ENCODE measurements at regions not wholly inside any gene's neighbourhood (a gene's known extent, or its start where the extent isn't known, plus 50 kb on each side); places are given as distances from the start of the nearest gene placed in this dataset.

DNA sequence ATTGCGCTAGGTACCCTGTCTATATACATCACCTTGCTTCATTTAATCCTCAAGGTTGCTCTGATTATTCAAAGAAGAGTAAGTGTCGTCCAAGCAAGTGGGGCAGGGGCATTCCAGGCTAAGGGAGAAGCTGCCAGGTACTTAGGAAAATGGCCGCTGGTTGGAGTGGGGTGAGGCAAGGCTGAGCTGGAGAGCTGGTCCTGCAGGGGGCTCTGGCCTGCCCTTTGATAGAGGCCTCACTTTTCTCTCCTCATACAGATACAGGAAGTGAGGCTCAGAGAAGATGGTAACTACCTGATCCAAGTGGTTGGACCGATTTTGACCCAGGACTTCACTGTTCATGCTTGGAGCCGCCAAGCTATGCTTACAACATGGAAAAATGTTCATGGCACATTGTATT, 86.9 kb upstream of the ZBTB40 start:
- Histone ChIP-seq H3K4me3 (ENCODE audit: low read depth, low read length) (no peak overlapping the region), H3K27me3 (replicated peaks) (peaks cover 11% of the 10 kb centered on the region), H3K27ac (no peak overlapping the region), H3K36me3 (replicated peaks) (no peaks in the 10 kb centered on the region)
- TF ChIP-seq, protein P1, sequence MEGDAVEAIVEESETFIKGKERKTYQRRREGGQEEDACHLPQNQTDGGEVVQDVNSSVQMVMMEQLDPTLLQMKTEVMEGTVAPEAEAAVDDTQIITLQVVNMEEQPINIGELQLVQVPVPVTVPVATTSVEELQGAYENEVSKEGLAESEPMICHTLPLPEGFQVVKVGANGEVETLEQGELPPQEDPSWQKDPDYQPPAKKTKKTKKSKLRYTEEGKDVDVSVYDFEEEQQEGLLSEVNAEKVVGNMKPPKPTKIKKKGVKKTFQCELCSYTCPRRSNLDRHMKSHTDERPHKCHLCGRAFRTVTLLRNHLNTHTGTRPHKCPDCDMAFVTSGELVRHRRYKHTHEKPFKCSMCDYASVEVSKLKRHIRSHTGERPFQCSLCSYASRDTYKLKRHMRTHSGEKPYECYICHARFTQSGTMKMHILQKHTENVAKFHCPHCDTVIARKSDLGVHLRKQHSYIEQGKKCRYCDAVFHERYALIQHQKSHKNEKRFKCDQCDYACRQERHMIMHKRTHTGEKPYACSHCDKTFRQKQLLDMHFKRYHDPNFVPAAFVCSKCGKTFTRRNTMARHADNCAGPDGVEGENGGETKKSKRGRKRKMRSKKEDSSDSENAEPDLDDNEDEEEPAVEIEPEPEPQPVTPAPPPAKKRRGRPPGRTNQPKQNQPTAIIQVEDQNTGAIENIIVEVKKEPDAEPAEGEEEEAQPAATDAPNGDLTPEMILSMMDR (IDR thresholded peaks at IDR 0.05; ENCODE audit: low read depth, low read length, missing control alignments): no peak
- in situ Hi-C loops (cut with HindIII; ENCODE audit: low pct_ligation_motif_present, low sequenced_read_pairs): no loop called here
- DNase-seq: no peak

DNA sequence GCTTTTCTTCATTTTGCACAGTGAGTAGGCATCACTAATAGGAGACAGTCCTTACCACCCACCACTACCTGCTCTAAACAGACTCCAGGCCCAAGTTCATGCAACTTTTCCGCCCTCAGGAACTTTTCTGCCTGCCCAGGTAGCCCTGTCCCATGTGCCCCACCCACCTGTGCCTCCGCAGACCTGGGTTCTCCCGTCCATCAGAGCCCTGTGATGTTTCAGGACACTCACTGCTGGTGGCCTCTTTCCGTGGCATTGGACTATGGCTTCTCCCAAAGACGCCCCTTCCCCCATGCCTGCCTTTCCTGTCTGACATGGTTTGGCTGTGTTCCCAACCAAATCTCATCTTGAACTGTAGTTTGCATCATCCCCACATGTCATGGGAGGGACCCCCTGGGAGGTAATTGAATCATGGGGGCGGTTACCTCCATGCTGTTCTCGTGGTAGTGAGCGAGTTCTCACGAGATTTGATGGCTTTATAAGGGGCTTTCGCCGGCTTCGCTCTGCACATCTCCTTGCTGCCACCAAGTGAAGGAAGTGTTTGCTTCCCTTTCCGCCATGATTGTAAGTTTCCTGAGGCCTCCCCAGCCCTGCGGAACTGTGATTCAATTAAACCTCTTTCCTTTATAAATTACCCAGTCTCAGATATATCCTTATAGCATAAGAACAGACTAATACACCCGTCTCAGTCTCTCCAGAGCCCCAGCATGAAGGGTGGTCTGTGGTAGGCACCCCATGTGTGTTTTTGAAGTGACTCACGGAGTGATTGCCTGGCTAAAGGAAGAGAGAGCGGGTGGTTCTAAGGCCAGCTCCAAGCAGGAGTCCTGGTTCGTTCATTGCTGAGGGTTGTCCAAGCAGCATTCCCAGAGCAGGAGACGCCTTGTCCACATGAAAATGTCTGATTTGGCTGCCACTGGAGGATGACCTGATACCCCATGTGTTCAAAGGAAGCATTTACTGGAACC, 86.0 kb upstream of the ZBTB40 start:
- H3K36me3 ChIP-seq (replicated peaks): no peaks in the 10 kb centered on the region
- H3K4me3 ChIP-seq (ENCODE audit: low read depth, low read length): no peak overlapping the region
- peaks cover 11% of the 10 kb centered on the region for H3K27me3 ChIP-seq (replicated peaks)
- H3K27ac ChIP-seq: no peak overlapping the region
- in situ Hi-C loops (cut with HindIII; ENCODE audit: low pct_ligation_motif_present, low sequenced_read_pairs): no loop called here
- TF ChIP-seq, protein P1 (IDR thresholded peaks at IDR 0.05; ENCODE audit: low read depth, low read length, missing control alignments): no peak
- peak; percentile 34 for DNase-seq

- H3K27me3 ChIP-seq (replicated peaks): peaks cover 8% of the 10 kb centered on the region
- DNase-seq: no peak
Measured at GRCh38 chr1:22366346-22366745, 85.3 kb upstream of the ZBTB40 start.

DNA sequence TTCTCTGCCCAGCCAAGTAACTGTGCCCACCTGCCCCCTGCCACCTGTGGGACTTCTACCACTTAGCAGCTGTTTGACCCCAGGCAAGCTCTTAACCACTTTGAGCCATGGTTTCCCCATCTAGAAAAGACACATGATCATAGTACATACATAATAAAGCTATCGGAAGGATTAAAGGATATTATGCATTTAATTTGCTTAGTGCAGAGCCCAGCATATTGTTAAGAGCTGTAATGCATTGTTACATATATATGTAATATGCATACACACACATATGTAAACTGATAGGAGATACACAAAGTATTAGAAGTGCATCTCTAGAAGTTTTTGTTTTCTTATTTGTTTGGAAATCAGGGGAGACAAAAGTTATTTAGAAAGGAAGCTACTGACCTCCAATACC, 83.5 kb upstream of the ZBTB40 start:
- Histone ChIP-seq H3K27ac (no peak overlapping the region), H3K27me3 (replicated peaks) (peaks cover 8% of the 10 kb centered on the region), H3K36me3 (replicated peaks) (no peaks in the 10 kb centered on the region), H3K4me3 (ENCODE audit: low read depth, low read length) (no peak overlapping the region)
- in situ Hi-C loops (cut with HindIII; ENCODE audit: low pct_ligation_motif_present, low sequenced_read_pairs): no loop called here
- no peak for DNase-seq
- TF ChIP-seq, protein P1 (IDR thresholded peaks at IDR 0.05; ENCODE audit: low read depth, low read length, missing control alignments): no peak

More at GRCh38 chr1:22366346-22366745, 85.3 kb upstream of the ZBTB40 start:
- Histone ChIP-seq H3K4me3 (ENCODE audit: low read depth, low read length) (no peak overlapping the region), H3K27ac (no peak overlapping the region), H3K36me3 (replicated peaks) (no peaks in the 10 kb centered on the region)
- in situ Hi-C loops (cut with HindIII; ENCODE audit: low pct_ligation_motif_present, low sequenced_read_pairs): no loop called here
- TF ChIP-seq, protein P1 (IDR thresholded peaks at IDR 0.05; ENCODE audit: low read depth, low read length, missing control alignments): no peak

DNA sequence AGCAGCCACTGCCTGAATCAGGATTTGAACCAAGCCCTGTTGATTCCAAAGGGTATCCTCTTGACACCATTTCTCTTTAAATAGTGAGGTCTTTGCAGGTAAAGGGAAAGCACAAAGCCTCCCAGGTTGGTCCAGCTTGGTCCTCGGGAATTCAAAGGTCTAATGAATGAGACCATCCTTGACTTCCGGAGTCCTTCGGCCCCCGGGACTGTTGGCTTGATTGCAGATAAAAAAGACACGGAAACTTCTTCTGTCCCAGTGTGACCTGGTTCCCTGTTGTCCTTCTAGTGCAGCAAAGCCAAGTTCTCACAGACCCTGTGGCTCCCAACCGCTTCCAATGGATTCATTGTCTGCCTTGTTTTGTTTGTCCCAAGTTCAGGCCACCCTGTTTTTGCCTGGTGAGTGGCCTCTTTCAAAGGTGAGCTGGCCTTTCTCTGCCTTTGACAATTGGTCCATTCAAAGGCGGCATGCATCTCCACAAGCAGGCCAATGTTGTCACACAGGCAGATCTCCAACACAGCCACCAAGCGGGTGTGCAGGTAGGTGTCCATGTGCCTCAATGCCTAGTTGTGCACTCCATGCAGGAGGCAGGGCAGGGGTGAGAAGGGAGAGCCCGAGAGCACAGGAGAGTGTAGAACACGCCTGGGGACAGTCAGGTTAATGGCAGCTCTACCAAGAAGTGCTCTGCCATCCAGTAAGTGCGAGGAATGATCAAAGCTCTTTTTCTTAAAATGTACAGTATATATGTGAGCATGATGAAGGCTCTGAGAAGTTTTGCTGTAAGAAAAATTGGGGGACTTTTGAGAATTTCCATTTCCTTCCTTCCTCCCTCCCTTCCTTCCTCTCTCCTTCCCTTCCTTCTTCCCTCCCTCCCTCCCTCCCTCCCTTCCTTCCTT, 82.1 kb upstream of the ZBTB40 start:
- Histone ChIP-seq H3K27me3 (replicated peaks) (peaks cover 8% of the 10 kb centered on the region), H3K27ac (no peak overlapping the region), H3K4me3 (ENCODE audit: low read depth, low read length) (no peak overlapping the region), H3K36me3 (replicated peaks) (no peaks in the 10 kb centered on the region)
- no peak for DNase-seq
- in situ Hi-C loops (cut with HindIII; ENCODE audit: low pct_ligation_motif_present, low sequenced_read_pairs): no loop called here
- TF ChIP-seq, protein P1 (IDR thresholded peaks at IDR 0.05; ENCODE audit: low read depth, low read length, missing control alignments): no peak
